NCI-H446 (cell line): ENCODE measurements at regions not wholly inside any gene's neighbourhood (a gene's known extent, or its start where the extent isn't known, plus 50 kb on each side); places are given as distances from the start of the nearest gene placed in this dataset.

Experiments used
- DNase-seq, 2 experiments: peaks; one replicate each; lab custom pipeline; 2025; lab: John Stamatoyannopoulos, UW

DNA sequence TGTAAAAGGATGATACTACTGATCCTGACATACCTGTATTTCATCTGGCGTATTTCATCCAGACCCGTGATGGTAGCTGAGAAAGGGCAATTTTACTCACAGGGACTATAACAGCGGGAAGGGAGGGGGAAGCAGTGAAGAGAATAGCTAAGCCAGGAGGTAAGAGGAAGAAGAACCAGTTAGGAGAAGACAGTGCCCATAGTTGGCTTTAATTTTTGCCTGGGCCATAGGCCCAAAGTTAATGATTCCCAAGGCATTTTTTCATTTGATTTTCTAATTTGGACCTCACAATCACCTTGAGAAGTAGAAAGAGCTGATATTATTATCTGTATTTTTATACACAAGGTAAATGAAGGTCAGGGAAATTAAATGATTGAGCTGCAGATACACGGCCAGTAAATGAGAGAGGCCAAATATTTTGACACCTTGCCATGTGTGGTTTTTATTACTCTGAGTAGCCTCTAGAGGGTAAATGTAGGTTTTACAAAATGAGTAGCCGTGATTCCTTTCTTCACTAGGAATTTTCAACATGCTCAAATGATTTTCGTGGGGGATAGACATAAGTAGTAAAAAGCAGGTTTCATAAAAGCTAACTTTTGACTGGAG is 382.2 kb downstream of the FUT8 start:
- DNase-seq, result no peak

DNA sequence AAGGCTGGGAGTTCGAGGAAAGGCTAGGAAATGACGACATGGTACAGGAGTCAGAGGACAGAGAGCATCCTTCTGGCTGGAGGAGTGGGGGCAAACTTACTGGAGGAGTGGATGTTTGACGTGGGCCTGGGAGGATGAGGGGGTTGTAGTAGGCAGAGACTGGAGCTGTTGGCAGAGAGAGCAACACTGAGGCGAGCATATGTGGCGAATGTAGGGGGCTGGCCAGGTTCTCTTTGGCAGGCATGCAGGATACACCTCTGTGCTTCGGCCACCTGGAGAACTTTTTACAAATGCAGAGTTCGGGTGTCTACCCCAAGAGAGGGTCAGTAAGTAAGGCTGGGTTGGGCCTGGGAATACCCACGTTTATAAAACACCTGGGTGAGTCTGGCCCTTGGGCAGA is 385.7 kb downstream of the FUT8 start:
- DNase-seq, result no peak

DNA sequence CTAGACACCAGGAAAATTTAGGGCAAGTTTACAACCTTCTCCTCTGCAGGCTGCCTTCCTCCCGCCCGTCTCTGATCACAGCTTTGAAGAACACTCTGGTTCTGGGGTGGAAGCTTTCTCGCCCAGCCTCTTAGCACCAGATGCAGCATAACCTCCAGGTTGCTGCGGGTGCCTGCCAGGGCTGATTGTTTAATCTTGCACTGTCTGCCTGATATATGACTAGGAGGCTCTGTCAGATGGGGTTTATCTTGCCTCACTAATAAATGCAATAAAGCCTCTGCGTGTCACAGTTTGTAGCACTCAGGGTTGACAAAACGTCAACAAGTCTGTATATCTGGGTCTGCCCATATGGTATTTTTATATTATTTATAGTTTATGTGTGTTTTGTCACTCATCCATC is 388.2 kb downstream of the FUT8 start:
- no peak for DNase-seq

DNA sequence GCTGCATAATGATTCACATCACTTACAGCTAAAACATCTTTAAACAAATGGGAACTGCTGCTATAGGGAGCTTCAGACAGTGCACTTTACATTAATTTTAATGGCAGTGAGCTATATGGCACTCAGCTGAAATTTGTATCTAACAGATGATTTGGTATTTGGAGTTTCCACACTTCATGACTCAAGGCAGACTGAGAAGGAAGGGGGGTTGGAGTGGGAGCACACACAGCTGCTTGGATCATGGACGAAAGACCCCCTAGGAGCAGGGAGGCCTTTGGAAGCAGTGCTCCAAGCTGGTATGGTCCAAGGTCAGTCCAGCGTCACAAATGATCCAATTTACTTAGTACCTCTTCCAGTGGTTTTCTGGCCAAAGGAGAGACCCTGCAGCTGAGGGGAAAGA is 389.7 kb downstream of the FUT8 start:
- DNase-seq, result no peak

DNA sequence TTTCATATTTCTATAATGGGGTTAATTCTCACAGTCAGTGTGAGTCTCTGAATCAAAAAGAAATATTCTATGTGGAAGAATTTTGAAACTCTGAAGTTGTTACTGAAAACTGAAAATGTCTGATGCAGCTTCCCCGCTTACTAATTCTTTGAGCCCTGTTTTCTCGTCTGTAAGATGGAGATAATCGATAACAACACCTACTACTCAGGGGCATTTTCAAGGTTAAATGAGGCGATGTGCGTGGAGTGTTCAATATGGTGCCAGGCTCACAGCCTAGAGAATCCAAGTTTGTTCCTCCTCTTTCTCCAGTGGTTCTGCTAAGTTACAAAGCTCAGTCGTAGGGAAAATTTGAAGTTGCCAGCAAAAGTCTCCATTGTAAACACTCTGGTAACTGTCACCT is 391.4 kb downstream of the FUT8 start:
- no peak for DNase-seq

DNA sequence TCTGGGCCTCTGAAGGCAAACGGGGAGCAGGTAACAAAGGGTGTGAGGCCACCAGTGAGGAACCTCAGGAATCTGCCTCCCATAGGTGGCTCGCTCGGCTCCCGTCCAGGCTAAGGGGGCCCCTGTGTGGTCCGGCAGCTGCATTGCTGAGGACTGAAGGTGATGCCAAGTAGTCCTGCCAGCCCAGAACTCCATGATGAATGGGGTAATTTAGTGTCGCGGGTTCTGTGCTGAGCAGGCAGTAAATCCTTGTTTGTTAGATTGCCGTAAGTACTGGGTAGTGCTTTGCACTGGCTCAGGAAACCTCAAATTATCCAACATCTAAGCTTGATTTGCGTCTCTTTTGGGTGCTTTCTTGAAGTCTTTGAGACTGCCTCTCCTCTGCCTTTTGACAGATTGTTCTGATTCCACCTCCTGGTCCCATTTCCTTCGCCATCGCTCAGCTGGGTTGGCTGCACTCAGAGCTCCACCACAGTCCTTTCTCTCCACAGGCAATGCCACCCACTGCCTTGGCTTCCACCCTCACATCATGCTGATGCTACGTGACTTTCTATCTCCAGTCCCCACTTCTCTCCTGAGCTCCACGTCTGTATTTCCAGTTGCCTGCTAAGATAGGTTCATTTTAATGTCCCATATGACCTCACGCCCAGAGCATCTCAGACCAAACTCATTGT is 392.0 kb downstream of the FUT8 start:
- no peak for DNase-seq

DNA sequence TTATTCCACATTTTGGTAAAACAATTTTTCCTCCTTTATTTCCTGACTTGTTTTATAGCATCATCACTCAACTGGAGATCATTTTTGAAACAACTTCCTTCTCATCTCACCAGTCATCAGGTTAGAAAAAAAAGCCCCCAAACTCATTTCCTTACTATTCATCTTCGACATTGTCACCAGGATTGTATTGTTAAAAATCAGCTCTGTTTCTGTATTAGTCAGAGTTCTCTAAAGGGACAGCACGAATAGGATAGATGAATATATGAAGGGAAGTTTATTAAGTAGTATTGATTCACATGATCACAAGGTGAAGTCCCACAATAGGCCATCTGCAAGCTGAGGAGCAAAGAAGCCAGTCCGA is 392.6 kb downstream of the FUT8 start:
- no peak for DNase-seq

DNA sequence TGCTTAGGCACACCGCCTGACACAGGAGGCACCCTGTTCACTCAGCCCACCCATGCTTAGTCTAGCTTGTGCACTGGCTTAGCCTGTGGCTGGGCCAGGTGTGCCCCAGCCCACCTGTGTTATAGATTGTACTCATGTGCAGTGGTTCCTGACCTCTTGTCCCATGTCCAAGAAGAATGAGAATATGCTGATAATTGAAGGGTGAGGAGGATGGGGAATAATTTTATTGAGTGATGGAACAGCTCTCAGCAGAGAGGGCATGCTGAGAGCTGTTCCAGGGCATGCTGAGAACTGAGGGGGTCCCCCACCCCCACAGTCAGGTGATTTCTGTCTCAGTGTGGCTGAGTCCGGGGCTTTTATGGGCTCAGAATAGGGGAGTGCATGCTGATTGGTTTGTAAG is 395.9 kb downstream of the FUT8 start:
- no peak for DNase-seq

DNA sequence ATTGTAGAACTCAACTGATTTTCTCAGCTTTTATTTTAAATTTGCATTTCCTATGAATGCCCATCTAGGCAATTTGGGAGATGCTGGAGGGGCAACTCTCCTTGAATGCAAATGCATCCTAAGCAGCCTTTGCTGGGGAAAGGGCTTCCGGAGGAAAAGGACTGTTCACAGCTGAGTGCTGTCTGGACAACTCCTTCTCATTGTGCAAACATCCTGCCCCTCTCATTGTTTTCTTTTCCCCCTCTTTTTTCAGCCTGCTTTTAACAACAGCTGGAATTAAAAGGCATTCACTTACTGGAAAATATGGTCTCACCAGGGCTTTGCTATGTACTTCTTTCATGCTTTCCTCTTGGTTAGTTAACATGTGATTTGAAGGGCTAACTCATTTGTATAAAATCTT is 397.8 kb downstream of the FUT8 start:
- DNase-seq, result no peak

DNA sequence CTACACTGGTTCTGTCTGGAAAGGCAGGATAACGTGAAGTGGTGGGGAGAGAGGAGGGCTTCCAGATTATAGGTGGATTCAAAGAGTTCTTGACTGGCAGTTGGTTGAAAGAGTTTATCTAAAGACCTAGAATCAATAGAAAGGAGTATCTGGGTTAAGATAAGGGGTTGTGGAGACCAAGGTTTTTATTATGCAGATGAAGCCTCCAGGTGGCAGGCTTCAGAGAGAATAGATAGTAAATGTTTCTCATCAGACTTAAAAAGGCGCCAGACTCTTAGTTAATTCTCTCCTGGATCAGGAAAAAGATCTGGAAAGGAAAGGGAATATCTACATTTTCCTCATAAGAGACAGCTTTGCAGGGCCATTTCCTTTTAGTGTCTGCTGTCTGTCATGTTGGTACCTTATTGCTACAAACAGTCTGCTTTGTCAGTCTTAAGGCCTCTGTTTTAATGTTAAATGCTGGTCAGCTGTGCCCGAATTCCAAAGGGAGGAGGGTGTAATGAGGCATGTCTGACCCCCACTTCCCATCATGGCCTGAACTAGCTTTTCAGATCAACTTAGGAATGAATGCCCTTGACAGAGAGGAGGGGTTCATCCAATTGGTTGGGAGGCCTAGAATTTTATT is 401.3 kb downstream of the FUT8 start:
- no peak for DNase-seq

DNA sequence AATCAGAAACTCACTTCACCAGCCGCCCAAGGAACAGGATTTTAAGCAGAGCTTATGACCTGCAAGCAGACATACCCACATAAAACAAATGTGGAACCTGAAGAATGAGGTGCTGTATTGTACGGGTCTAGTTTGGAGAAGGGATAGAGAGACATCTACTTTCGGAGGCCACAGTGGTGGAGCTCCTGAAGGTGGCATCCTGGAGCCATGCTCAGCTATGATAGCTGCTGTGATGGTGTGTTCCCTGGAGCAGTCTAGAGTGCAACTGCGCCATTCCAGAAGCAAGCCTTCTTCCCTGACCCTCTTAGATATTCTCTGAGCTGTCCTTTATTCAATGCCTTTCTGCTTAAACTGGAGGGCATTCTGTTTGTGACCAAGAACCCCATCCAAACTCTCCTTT is 402.6 kb downstream of the FUT8 start:
- no peak for DNase-seq

DNA sequence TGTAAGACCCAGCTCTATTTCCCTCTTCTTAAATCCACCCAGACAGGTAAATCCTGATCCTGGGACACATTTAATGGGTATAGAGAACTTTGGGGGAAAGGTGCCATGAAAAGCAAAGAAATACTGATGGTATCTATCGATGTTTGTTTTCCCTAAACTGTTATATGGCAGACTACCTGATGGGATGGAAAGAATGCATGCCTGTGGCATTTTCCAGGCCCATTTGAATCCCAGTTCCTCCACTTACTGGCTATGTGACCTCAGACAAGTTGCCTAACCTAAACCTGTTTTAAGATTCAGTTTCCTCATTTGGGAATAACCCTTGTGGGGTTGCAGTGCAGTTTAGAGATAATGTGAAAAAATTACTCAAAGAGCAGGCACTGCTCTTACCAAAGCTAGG is 404.5 kb downstream of the FUT8 start:
- DNase-seq, result no peak

DNA sequence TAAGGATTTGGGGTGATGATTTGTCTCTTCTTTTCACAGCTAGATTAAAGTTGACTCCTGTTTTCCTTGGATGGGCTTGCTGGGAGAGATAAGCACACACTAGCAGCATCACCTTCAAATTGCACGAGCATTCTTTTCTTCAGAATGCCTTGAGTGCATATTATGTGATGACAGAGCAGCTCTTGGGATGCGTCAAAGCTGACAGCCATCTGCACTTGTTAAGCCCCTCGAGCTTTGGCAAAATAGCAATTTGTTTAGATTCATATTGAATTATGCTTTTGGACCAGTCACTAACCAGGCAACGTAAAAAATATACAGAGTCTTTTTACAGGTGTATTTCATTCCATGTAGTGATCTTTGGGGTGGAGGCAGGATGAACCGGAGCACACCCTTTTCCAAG is 407.0 kb downstream of the FUT8 start:
- DNase-seq, result no peak

DNA sequence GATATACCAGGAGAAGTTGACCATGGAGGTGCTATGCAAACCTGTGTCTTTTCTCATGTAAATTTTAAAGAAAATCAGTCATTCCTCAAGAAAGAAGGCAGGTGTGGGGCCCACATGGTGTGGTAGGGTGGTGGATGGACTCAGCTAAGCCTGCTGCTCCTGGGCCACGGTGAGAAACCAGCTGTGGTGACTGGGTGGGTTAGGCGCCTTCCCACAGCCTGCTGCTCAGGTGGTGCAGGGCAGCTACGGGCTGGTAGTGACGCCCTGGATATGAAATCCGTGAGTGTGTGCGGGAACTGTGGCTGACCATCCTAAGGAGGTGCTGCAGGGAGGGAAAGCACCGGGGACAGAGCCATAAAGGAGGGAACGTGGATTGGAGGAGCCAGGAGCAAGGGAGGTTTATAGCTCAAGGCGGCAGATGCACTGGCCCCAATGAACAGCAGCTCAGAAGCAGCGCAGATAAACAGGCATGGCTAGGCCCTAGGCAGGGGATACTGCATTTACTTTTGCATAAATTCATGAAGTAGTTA is 408.8 kb downstream of the FUT8 start:
- DNase-seq, result no peak

DNA sequence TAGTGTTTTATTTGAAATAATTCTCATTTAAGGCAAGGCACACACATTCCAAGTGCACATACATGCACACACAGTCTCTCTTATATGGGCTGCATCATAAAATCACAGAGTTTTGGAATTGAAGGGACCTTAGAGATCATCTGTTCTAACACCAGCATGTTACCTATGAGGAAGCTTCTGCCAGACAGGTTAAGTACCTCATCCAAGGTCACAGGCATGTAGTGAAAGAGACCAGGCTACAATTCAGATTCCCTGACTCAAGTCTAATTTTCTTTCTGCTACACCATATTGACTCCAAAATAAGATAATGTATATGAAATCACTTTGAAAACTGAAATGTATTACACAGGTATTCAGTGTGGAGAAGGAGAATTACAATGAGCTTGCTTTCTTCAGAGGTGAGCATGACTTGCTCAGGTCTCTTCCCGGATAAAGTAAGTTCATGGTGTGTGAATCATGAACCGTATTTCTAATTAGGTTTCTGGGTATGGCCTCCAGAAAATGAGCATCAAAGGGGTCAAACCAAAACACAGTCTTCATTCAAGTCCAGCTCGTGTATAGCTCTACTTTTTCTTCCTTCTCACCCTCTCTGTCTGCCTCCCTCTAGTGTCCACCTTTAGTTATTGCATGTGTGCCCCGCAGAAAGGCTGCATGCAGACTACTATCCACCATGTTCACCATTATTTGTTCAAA is 411.9 kb downstream of the FUT8 start:
- DNase-seq, result peak; percentile 38 to 61

DNA sequence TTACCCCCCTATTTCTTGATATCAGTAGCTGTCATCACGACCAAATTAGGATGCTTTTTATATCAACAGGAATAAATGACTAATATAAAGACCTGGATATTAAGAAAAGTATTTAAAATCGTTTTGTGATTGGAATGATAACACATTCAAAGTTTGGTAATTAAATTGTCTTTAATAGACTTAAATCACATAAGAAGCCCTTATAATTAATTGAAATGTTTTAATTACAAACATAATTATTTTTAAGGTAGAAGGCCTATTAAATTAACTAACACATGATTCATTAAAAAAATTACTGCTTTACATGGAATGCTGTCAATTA is 412.4 kb downstream of the FUT8 start:
- no peak for DNase-seq

DNA sequence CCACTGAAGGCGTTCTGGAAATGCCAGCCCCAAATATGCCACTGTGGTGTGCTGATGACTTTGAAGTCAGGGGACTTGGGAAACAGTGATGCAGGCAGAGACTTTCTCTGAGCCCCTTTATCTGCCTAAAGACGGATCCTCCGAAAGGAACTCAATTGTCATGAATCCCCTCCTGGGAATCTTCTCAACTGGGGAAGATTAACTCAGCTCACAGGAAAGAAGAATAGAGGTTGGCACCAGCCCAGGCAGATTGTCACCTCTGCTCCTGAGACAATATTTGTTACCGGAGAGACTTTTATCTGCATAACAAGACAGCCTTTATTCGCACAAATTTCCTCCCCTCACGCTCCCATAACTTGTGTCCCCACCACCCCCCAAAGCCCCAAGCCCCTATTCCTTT is 414.4 kb downstream of the FUT8 start:
- DNase-seq, result no peak

DNA sequence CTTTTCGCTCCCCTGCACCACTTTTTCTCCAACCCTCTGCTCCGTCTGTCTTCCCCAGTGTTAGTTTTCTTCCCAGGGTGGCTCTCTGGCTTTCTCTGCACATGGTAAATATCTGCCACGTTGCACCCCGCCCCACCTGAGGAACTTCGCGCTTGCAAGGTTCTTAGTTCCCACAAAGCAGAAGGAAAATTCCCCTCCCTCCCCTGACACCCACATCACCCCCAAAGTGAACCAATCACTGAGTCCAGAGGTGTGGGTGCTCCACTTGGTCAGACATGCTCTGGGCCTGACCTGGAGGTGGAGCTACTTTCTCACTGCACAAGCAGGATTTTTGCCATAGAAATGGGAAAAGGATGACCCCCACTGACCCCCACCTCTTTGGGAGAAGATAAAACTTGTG is 415.0 kb downstream of the FUT8 start:
- DNase-seq, result no peak

DNA sequence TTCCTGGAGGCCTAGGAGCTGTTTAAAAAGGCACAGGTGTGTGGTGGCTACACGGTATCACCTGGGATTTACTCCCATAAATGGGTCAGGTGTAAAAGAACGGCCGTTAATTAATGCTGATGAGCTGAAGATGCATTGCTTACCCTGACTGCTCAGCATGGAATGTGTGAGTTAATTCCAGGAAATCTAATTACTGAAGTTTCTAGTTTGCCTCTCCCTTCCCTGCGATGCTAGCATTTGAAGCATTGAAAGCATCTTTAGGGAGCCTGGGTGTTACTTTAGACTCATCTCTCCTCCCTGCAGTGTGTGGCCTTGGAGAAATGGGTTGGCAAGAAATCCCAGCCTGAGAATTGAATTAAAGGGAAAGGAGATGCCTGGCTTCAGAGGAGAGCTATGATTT is 415.9 kb downstream of the FUT8 start:
- no peak for DNase-seq

DNA sequence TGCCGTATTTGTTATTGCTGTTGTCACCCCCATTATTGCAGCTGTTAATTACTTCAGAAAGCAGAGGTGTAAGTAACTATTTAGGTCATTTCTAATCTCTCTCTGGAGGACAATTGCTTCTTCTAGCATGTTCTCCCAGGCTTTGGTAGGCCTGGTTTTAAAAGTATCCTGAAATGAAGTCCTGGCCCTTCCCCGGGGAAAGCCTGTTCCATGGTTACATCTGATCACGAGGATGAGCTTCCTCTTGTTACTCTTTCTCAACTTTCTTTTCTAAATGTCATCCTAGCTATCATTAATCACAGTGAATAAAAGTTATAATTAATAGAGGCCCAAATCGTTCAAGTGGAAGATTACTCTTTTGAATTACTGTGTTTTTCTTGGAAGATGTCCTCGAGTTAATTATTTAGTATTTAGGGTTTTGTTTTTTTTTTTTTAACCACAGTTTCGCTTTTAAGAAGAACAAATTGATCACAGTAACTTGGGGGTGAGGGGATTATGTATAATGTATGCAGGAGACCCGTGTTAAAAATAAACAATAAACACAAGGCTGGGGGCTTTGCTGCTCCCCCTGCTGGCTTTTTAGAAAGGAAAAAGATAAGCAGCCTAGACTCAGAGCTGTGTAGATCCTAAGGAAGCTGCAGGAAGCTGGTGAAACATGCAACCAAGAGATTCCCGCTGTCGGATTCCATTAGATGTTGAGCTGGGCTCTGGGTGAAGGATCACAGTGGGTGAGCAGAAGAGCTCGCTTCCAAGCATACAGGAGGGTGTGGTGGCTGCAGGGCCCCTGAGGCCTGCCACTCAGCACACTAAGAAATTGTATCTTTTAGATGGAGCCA is 420.1 kb downstream of the FUT8 start:
- peak in 1 of 2 experiments; percentile 18 for DNase-seq

DNA sequence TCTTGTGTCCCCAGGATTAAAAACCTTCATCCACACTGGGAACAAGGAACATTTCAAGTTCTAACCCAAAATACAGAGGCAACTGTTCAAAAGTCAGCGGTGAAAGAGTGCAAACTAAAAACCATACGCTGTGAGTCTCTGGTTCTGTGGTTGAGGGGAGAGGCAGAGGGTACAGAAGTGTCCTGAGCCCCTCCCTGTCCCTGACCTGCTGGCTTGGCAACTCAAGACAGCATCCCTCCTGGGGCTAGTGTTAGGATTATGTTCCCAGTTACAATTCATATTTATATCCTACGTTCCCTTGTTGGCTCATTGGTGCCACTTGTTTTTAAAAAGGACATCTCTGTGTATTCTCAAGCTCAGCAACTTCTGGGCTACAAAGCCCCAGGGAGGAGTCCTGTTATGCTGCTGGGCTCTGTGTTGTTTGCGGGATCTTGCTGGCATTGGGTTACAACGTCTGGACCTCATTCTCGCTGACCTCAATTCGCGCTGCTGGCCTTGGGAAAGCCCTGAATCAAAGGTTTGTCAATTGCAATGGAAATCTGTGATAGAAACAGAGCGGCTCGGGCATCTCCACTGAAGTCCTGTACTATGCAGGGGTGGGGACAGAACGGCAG is 420.8 kb downstream of the FUT8 start:
- DNase-seq, result no peak

DNA sequence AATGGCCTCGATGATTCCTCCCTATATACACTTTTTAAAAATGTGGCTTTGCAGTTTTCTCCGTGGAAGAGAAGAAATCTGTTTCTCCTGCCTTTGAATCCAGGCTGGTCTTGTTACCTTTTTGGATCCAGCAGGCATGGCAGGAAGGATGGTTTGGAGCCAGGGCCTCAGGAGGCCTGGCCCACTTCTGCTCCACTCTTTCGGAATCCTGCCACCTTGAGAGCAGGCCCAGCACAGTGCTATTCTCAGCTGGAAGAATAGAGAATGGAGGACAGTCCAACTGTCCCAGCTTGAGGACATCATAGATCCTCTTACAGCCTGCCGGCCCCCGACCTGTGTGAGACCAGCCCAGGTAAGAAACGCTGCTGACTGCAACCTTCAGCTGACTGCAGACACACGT is 421.5 kb downstream of the FUT8 start:
- no peak for DNase-seq
